NCI-H128 (cell line): ENCODE measurements at regions not wholly inside any gene's neighbourhood (a gene's known extent, or its start where the extent isn't known, plus 50 kb on each side); places are given as distances from the start of the nearest gene placed in this dataset.
"Not testable (repeated sequence)": the region's sequence is repeated elsewhere in the genome, so short reads cannot be mapped to it uniquely, and the experiment has no call there.

Experiments
- DNase-seq: peaks from one replicate; lab custom pipeline; 2025; ENCODE audit not compliant: unreplicated experiment; lab: John Stamatoyannopoulos, UW

DNA sequence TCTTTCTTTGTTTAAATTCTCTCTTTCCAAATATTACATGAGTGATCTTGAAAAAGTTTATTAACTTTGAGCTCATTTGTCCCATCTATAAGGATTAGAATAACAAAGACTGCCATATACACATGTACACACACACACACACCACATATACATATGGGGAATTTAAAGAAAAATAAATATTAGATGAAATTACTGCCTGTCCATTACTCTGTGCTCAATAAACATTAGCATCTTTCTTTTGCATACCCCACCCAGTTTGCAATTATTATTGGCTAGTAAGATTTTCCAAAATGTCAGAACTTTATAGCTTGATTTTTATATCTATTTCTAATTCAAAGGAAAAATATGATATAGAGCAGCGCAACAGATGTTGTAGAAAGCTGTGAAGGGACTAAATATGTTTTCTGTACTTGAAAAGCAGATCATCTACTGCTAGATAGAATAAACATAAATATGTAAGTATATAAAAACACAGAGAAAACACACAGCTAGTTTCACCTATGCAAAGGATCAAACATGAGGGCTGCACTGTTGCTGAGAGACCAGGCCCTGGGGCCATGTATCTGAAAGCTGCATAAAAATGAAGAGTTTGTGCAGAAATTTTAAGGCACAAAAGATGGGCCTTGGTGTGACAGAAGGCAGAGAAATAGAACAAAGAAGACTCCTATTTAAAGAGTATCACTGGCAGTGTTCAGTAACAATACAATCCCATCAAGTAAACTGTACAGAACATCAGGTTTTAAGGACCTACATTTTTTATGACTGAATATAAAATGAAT lies 114.2 kb upstream of the NECTIN3 start:
- DNase-seq, result no peak

DNA sequence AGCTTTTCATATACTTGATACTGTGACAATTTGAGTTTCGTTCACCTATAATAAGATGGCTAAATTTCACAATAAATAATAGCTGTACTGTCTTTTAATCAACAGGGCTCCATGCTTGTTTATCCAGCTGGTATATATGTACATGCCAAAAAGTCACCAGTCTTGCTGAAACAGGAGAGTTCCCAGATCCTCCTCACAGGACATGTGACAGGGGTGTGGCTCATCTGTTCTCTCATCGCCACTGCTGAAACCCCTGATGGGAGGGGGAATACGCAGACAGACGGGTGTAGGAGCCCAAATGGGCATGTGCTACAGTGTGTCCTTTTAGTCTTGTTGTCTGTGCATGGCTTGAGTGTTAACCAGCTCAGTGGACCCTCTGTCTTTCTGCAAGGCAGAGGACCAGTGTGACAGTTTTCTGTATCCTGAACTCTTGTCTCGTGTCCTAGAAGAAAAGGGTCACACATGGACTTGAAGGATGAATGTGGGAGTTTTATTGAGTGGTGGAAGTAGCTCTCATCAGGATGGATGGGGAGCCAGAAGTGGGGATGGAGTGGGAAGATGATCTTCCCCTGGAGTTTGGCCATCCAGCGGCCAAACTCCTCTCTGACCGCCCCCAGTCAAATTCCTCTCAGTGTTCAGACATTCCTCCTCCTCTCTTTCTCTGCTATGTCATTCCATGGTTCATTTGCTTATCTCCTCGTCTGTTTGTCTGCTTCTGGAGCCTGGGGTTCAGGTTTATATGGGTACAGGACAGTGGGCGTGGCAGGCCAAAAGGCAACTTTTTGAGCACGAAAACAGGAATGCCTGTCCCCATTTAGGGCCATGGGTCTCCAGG lies 113.1 kb upstream of the NECTIN3 start:
- DNase-seq, result no peak

DNA sequence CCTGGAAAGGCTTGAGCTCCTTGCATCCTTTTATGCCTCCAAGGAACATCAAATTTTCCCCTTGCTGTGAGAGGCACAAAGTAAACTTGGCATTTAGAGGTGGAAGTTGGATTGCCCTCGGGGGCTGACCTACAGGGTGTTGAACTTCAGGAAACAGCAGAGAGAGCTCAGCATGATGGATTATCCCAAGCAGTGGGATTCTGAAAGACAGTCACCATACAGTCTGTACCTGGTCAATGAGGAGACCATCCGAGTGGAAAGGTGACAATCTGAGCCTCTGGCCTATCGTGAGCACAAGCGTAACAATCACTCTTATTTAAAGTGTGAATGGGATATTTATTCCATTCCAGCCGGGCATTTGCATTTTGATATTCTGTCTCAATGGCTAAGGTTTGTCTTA lies 105.6 kb upstream of the NECTIN3 start:
- DNase-seq, result no peak

DNA sequence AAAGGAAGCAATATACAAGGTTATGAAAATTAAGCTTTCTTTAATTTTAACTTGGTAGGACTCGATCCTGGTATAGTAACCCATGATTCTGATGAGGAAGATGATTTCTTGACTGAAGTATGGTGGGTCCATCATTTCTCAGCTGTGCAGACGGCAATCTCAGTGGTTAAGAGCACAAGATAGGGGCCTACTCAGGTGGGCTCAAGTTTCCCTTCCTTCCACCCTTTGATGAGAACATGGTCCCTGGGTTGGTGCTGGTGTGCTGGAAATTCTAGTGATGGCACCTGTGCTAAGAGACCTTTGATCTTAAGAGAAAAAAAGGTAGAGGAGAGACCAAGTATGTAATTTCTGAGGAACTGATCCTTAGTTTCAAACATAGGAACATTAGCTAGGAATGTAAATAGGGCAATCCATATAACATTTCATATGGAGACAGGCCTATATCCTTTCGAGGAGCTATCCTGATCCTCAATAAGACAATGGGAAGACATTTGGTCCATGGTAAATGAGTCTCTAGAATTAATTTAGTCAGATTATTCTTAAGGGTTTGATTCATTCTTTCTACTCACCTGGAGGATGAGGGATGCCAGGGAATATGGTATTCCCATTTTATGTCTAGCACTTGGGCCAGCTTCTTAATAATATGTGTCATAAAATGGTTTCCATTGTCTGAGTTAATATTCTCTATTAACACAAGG lies 104.5 kb upstream of the NECTIN3 start:
- no peak for DNase-seq

DNA sequence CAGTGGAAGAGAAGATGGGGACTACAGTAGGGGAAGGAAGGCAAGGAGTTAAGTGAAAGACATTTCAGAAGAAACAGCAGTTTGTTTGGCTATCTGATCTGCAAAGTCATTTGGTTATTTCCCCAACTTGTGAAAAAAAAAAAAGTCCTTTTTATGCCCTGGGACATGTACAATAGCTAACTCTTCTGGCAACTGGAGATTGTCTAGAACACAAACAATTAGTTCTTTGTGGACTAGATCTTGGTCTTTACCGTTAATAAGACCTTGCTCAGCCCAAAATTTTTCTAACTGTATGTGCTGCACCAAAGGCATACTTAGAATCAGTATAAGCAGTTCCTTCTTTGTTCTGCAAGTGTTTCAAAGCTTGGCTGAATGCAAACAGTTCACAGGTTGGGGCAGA lies 103.5 kb upstream of the NECTIN3 start:
- DNase-seq, result no peak

DNA sequence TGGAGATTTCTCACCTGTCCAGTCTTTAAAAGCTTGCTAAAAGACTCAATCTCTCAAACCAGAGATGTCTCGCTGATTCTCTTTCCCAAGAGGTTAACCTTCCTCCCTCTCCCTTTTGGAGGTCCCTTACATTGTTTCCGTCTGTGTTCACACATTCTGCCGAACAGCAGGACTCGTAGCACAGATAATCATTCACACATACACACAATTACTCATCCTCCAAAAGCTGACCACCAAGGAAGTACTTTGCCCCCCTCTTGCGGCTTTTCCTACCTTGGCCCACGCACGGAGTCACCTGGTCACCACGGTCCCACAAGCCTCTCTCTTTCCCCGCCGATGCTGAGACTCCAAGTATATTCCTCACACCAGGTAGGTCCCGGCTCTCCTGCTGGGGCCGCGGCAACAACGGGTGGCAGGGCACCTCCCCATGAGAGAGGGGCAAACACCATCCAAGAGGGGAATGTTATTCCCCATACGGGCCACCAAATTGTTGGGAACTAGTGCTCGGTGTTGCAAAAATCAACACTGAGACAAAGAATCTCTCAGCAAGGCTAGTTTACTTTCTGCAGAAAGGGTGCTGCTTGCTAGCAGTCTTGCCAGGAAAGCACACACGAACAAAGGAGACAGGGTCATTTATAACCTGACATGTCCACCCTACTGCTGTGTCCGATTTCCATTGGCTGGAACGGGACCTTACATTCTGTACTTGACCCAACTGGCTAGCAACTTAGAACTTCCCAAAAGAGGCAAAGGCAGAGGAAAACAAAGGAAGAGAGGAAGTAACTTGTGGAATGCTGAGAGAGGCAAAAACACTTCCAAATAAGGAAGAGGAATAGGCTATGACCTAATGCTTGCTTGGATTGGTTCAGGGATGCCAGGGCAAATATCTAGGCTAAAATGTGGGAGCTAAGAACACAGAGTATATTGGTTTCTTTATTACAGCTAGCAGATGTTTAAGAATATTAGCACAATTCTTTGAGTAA lies 102.1 kb upstream of the NECTIN3 start:
- no peak for DNase-seq

DNA sequence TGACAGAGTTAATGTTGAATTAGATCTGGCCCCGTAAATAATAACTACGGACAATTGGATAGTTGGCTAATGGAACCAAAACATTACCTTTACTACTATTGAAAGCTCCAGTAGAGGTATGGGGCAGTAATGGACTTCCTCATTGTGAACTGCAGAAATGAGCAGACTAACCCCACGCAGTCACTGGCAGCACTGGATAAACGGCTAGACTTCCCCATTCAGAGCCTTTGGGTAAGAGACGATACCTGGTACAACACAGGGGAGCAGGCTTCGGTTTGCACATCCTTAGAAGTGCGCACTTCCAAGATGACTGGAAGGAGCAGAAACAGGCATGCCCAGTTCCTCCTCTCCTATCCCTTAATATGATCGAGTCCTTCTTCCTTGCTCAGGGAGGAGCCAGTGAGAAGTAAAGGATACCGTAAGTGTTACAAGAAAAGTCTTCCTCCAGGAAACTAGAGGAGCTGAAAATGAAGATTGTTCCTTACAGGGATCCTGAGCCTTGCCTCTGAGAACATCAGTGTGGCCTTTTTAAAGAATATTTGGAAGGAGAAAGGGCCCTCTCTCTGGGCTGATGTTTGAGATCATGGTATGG lies 100.5 kb upstream of the NECTIN3 start:
- no peak for DNase-seq

DNA sequence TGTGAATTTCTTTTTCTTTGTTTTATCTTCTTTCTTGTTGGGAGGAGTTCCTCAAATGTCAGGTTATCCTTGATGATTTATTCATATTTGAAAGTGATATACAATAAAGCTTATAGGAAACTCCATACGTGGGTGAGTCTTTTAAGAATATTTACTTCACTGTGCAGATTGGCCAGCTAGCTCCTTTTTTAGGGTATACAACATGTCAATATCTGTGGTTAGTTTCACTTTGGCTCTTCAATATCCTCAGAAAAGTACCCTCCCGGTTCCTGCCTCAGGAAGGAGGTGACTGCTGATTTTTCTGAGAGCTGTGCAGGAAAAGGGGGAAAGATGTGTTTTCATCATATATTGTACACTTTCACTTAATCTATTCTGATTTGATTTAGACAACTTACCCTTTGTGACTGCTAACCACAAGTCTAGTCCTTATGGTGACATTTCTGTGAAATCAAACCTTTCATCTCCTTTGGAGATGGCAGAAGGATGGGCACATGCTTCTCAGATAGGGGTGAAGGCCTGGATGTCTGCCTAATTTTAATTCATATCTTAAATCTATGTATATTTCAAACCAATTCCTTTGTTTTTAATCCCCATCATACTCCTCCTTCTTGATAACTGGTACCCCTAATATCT lies 98.2 kb upstream of the NECTIN3 start:
- no peak for DNase-seq

DNA sequence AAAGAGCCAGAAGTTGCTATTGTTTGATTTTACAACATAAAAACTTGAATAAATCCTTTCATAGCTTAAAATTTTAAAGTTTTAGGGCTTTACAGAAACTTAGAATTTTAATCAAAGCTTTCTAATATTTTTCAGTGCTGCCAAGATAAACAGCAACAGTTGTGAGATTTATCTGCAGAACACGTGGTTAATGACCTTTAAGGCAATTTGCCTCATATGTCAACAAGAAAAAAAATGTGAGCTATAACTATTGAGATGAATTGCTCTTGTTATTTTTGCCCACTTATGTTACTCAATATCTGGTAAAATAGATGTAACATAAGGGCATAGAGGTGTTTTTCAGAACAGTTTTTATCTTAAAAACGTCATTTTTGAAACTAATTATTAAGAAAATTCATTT lies 96.7 kb upstream of the NECTIN3 start:
- DNase-seq, result no peak

DNA sequence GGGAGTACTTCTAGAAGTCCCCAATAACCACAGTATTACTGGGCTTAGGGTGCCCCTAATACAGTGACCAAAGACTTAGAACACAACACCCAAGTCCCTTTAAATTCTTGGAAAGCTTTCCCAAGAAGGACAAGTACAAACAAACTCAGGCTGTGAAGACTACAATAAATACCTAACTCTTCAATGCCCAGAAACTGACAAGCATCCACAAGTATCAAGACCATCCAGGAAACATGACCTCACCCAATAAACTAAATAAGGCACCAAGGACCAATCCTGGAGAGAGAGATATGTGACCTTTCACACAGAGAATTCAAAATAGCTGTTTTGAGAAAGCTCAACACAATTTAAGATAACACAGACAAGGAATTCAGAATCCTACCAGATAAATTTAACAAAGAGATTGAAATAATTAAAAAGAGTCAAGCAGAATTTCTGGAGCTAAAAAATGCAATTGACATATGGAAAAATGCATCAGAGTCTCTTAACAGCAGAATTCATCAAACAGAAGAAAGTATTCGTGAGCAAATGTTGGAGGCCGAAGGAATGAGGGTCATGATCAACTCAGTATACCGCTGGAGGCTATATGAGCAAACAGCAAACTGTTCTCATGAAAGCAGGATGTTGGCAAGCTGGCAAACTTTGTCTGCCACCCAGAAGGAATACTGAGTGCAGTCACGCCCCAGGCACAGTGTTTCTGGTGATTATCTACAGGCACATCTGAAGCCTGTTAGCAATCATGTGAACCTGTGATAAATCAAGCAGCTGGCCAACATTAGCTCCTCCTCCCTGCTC lies 87.0 kb upstream of the NECTIN3 start:
- no peak for DNase-seq

DNA sequence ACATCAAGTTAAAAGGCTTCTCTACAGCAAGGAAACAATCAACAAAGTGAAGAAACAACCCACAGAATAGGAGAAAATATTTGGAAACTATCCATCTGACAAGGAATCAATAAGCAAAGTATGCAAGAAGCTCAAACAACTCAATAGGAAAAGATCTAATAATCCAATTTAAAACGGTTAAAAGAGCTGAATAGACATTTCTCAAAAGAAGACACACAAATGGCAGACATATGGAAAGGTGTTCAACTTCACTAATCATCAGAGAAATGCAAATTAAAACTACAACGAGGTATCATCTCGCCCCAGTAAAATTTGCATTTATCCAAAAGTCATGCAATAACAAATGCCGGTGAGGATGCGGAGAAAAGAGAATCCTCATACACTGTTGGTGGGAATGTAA lies 82.2 kb upstream of the NECTIN3 start:
- DNase-seq, result no peak

DNA sequence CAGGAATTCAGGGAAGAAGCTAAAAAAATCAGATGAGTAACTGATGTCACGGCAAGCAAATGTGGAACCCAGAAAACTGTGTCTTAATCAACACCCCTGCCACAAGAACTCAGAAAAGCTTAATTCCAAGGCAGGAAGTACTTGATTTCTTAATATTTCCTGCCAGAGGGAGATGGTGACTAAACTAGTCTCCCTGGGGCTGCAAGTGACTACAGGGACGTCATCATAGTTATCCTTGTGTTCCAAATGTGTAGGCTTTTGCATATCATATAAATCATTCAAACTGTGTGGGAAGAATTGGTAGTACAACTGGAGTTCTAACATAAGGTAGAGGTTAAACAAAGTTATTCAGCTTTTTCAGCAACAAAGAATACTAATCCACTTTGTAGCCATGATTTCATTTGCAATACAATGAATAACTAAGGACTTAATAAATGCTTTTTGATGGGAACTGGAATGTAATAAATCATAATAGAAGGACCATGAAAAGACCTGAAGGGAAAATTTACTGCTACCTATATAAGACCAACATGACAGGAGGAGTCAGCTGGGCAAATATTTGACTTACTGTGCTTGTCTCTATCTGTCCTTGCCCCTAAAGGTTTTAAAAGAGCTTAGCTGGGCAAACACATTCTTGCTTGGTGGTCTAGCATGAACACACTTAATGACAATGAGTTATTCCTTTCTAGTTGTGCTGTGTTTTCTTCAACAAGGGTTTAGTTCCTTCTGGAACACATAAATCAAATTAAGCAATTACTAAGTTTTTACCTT lies 76.0 kb upstream of the NECTIN3 start:
- no peak for DNase-seq

DNA sequence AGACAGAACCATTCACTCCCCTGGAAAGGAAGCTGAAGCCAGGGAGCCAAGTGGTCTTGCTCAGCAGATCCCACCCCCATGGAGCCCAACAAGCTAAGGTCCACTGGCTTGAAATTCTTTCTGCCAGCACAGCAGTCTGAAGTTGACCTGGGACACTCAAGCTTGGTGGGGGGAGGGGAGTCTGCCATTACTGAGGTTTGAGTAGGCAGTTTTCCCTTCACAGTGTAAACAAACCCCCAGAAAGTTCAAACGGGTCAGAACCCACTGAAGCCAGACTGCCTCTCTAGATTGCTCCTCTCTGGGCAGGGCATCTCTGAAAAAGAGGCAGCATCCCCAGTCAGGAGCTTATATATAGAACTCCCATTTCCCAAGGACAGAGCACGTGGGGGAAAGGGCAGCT lies 72.8 kb upstream of the NECTIN3 start:
- not testable (repeated sequence) for DNase-seq

DNA sequence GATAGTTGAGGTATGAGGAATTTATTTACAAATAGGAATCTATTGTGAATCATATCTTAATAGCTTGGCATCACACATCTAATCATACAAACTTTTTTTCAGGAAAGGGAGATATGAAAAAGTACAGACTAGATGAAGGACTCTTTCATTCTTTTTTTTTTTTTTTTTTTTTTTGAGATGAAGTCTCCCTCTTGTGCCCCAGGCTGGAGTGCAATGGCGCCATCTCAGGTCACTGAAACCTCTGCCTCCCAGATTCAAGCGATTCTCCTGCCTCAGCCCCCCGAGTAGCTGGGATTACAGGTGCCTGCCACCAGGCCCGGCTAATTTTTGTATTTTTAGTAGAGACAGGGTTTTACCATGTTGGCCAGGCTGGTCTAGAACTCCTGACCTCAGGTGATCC lies 65.1 kb upstream of the NECTIN3 start:
- not testable (repeated sequence) for DNase-seq

DNA sequence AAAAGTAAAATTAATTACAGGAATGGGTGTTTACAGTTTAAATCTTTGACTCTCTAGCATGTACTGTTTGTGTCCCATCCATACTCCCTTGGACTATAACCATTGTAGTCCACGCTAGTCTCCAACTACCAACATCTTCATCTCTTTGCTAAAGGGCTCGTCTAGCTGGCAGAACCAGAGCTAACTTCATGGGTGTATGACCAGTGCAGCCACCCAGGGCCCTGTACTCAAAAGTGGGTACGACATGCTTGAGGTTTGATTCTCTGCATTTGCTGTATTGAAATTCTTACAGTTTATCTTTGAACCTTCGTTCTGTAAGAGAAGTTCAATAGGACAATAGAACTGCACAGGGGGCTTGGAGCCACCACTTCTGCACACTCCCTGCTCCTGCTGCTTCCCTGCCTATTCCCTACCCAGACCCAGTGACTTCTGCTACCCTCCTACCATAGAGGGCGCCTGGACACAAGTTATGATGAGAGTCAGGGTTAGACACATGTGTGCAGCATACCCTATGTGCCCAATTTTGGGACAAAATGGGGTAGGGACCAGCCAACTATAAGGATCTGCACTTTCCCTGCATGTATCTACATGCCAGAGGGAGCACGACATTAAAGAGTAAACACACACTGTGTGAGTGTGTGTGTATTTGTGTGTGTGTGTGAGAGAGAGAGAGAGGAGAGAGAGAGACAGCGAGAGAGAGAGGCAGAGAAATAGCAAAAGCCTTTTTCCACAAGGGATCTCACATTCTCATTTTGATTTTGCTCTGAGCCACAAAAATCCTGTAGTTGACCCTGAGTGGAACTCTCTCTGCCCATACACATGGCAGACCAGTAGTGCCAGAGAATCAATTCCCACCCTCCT lies 59.0 kb upstream of the NECTIN3 start:
- no peak for DNase-seq
